MM.1S (cell line): ENCODE measurements at regions not wholly inside any gene's neighbourhood (a gene's known extent, or its start where the extent isn't known, plus 50 kb on each side); places are given as distances from the start of the nearest gene placed in this dataset.

Experiments
- DNase-seq: peaks from one replicate; pipeline ENCODE4 v3.0.0-alpha.2; 2015
- H2AFZ ChIP-seq: fragments of 300-600 bp; sonication (generic); 2 replicates; pipeline ENCODE4 v1.6.0; 2016; ENCODE audit warnings: antibody characterized with exemption, low read length
- H3F3A ChIP-seq: fragments of 300-600 bp; sonication (generic); 2 replicates; pipeline ENCODE4 v1.6.1; 2016; ENCODE audit warnings: mild to moderate bottlenecking, antibody characterized with exemption, low read length, moderate library complexity, mixed read lengths; ENCODE audit not compliant: insufficient read depth
- H3K27ac ChIP-seq: fragments of 300-600 bp; sonication (generic); 2 replicates; pipeline ENCODE4 v1.5.1; 2016; ENCODE audit warnings: mild to moderate bottlenecking, low read length
- H3K27me3 ChIP-seq: fragments of 300-600 bp; sonication (generic); replicated peaks from 2 replicates; pipeline ENCODE4 v1.6.0; 2016; ENCODE audit warnings: low read length; ENCODE audit not compliant: insufficient read depth
- H3K36me3 ChIP-seq: fragments of 300-600 bp; sonication (generic); replicated peaks from 2 replicates; pipeline ENCODE4 v1.6.1; 2016; ENCODE audit warnings: mild to moderate bottlenecking, low read length, mixed read lengths; ENCODE audit not compliant: insufficient read depth
- H3K4me1 ChIP-seq: fragments of 300-600 bp; sonication (generic); 2 replicates; pipeline ENCODE4 v1.6.1; 2016; ENCODE audit warnings: low read length, mixed read lengths
- H3K4me2 ChIP-seq: fragments of 300-600 bp; sonication (generic); 2 replicates; pipeline ENCODE4 v1.6.0; 2016; ENCODE audit warnings: low read depth, low read length
- H3K4me3 ChIP-seq: fragments of 300-600 bp; sonication (generic); 2 replicates; pipeline ENCODE4 v1.5.1; 2016; ENCODE audit warnings: low read length, mixed read lengths
- H3K79me2 ChIP-seq: fragments of 300-600 bp; sonication (generic); 2 replicates; pipeline ENCODE4 v1.6.1; 2016; ENCODE audit warnings: mixed run types, low read length, mixed read lengths
- H3K9ac ChIP-seq: fragments of 300-600 bp; sonication (generic); 2 replicates; pipeline ENCODE4 v1.6.1; 2016; ENCODE audit warnings: low read length, mixed read lengths
- H3K9me2 ChIP-seq: fragments of 300-600 bp; sonication (generic); replicated peaks from 2 replicates; pipeline ENCODE4 v1.6.1; 2016; ENCODE audit warnings: mild to moderate bottlenecking, low read length, mixed read lengths; ENCODE audit not compliant: insufficient read depth
- H3K9me3 ChIP-seq: fragments of 300-600 bp; sonication (generic); replicated peaks from 2 replicates; pipeline ENCODE4 v1.6.1; 2016; ENCODE audit warnings: mild to moderate bottlenecking, low read length, mixed read lengths; ENCODE audit not compliant: insufficient read depth
- H4K20me1 ChIP-seq: fragments of 300-600 bp; sonication (generic); 2 replicates; pipeline ENCODE4 v1.6.1; 2016; ENCODE audit warnings: mild to moderate bottlenecking, low read length, moderate library complexity, mixed read lengths; ENCODE audit not compliant: insufficient read depth
- EZH2 ChIP-seq: fragments of 300-600 bp; sonication (generic); optimal IDR thresholded peaks from 2 replicates; pipeline ENCODE3; 2017; ENCODE audit warnings: low read depth, mild to moderate bottlenecking, antibody characterized with exemption, low read length, mixed read lengths
- EZH2phosphoT487 ChIP-seq: fragments of 300-600 bp; sonication (generic); IDR thresholded peaks from 2 replicates; pipeline ENCODE4 v1.6.1; 2018; ENCODE audit warnings: antibody characterized with exemption, low read length
- TF ChIP-seq, protein P1 (sequence below): fragments of 300-600 bp; sonication (generic); IDR thresholded peaks from 2 replicates; pipeline ENCODE4 v1.5.1; 2016; ENCODE audit warnings: antibody characterized with exemption, low read length, mixed read lengths

DNA sequence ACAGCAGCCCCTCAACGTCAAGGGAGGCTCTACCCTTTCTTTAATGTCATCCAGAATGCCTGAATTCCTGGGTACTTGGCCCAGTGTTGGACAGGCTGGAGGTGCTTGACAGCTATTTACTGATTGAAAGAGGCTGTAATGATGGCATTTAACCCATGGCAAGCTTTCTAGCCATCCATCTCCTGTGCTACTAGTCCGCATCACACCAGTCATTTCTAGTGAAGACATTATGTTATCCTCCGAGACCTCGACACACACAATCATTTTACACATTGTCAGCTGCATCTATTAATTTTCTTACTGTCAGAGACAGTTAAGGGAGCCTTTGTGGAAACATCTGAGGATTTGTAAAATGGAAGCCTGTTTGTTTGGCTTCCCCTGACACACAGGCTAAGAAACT, 149.3 kb upstream of the FSTL4 start:
- DNase-seq, result no peak
- no peaks in the 10 kb centered on the region for H3K4me1 ChIP-seq
- H3K9me3 ChIP-seq, result no peaks in the 10 kb centered on the region
- H3K27me3 ChIP-seq, result no peaks in the 10 kb centered on the region
- H3K9me2 ChIP-seq, result no peaks in the 10 kb centered on the region
- H2AFZ ChIP-seq, result no peak overlapping the region
- no peak overlapping the region for H3K9ac ChIP-seq
- H4K20me1 ChIP-seq, result no peaks in the 10 kb centered on the region
- no peak overlapping the region for H3K4me3 ChIP-seq
- H3K36me3 ChIP-seq, result no peaks in the 10 kb centered on the region
- no peaks in the 10 kb centered on the region for H3K79me2 ChIP-seq
- TF ChIP-seq, protein P1, sequence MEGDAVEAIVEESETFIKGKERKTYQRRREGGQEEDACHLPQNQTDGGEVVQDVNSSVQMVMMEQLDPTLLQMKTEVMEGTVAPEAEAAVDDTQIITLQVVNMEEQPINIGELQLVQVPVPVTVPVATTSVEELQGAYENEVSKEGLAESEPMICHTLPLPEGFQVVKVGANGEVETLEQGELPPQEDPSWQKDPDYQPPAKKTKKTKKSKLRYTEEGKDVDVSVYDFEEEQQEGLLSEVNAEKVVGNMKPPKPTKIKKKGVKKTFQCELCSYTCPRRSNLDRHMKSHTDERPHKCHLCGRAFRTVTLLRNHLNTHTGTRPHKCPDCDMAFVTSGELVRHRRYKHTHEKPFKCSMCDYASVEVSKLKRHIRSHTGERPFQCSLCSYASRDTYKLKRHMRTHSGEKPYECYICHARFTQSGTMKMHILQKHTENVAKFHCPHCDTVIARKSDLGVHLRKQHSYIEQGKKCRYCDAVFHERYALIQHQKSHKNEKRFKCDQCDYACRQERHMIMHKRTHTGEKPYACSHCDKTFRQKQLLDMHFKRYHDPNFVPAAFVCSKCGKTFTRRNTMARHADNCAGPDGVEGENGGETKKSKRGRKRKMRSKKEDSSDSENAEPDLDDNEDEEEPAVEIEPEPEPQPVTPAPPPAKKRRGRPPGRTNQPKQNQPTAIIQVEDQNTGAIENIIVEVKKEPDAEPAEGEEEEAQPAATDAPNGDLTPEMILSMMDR, result no peak
- no peak for TF ChIP-seq EZH2
- TF ChIP-seq EZH2phosphoT487, result no peak
- H3F3A ChIP-seq, result no peaks in the 10 kb centered on the region
- no peak overlapping the region for H3K27ac ChIP-seq
- no peak overlapping the region for H3K4me2 ChIP-seq

DNA sequence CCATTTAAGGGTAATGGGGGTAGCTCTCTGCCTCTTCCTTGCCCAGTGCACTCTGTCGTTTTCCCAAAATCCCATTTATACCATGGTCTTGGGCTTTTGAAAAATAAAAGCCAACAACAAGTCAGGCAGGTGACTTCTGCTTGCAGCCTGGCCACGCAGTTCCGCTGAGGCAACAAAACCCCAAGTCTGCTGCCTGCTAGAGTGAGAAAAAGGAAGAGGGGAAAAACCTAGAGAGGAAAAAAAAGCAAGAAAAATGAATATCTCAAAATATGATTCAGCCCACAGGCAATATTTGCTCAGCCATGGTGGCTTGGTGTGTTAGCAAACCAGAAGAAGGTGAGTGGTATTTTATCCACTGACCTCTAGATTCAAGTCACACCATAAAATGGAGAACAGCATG, 148.2 kb upstream of the FSTL4 start:
- H3K4me1 ChIP-seq, result no peaks in the 10 kb centered on the region
- no peak overlapping the region for H2AFZ ChIP-seq
- no peak overlapping the region for H3K4me3 ChIP-seq
- H3K79me2 ChIP-seq, result no peaks in the 10 kb centered on the region
- no peaks in the 10 kb centered on the region for H3K9me3 ChIP-seq
- no peaks in the 10 kb centered on the region for H3F3A ChIP-seq
- no peaks in the 10 kb centered on the region for H3K9me2 ChIP-seq
- H3K4me2 ChIP-seq, result no peak overlapping the region
- no peak for TF ChIP-seq EZH2
- TF ChIP-seq EZH2phosphoT487, result no peak
- TF ChIP-seq, protein P1, result no peak
- H3K27me3 ChIP-seq, result no peaks in the 10 kb centered on the region
- H3K27ac ChIP-seq, result no peak overlapping the region
- H3K36me3 ChIP-seq, result no peaks in the 10 kb centered on the region
- no peak for DNase-seq
- no peaks in the 10 kb centered on the region for H4K20me1 ChIP-seq
- no peak overlapping the region for H3K9ac ChIP-seq

DNA sequence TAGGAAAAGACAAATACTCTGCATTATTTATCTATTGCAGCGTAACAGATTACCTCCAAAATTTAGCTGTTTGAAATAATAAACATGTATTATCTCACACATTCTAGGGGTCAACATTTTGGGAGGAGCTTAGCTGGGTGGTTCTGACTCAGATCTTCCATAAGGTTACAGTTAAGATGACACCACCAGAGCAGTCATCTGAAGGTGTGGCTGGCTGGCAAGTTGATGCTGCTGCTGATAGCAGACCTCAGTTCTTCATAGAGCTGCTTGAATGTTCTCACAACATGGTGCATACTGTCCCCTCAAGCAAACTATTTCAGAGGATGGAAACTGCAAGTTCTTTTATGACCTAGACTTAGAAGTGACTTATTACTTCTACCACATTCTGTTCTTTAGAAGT, 146.3 kb upstream of the FSTL4 start:
- Histone ChIP-seq H3K9me2 (no peaks in the 10 kb centered on the region), H3K4me2 (no peak overlapping the region), H3K79me2 (no peaks in the 10 kb centered on the region), H3K9ac (no peak overlapping the region), H3F3A (no peaks in the 10 kb centered on the region), H3K4me1 (no peaks in the 10 kb centered on the region), H3K9me3 (no peaks in the 10 kb centered on the region), H3K27me3 (no peaks in the 10 kb centered on the region), H4K20me1 (no peaks in the 10 kb centered on the region), H3K36me3 (no peaks in the 10 kb centered on the region), H3K4me3 (no peak overlapping the region), H2AFZ (no peak overlapping the region), H3K27ac (no peak overlapping the region)
- no peak for DNase-seq
- TF ChIP-seq, protein P1, result no peak
